Panc1 (cell line): ENCODE measurements at regions not wholly inside any gene's neighbourhood (a gene's known extent, or its start where the extent isn't known, plus 50 kb on each side); places are given as distances from the start of the nearest gene placed in this dataset.

ENCODE experiments used
- ATAC-seq: fragments of 200-7000 bp; cut with Tn5 transposase; 2 replicates; pipeline ENCODE4 v1.9.1; 2020; ENCODE audit warnings: mild to moderate bottlenecking, moderate library complexity
- BruUV-seq: library from RNA; stranded (reverse); fragments of 400-500 nt; replicated peaks from 2 replicates; lab custom pipeline; 2021; lab: Mats Ljungman, UMichigan
- CTCF ChIA-PET: fragments of 300-600 bp; sonication (Branson Sonifier 250); formaldehyde crosslinking; loops from one replicate; lab custom pipeline; 2022; ENCODE audit warnings: antibody characterized with exemption; lab: Charles Lee
- POLR2A ChIA-PET: fragments of 300-600 bp; sonication (Branson Sonifier 250); formaldehyde crosslinking; loops from one replicate; lab custom pipeline; 2022; ENCODE audit warnings: antibody characterized with exemption; lab: Charles Lee
- DNase-seq: peaks from one replicate; pipeline ENCODE4 v3.0.0-alpha.2; 2010; ENCODE audit warnings: low read depth, low spot score
- H3K27ac ChIP-seq: 2 replicates; pipeline ENCODE4 v1.5.1; 2011; ENCODE audit warnings: mild to moderate bottlenecking, low read length, inconsistent platforms
- H3K27me3 ChIP-seq: fragments of 200-500 bp; sonication (Bioruptor generic); 2 replicates; pipeline ENCODE4 v1.6.0; 2014; ENCODE audit warnings: low read length, inconsistent platforms; ENCODE audit not compliant: control insufficient read depth, insufficient read depth
- H3K36me3 ChIP-seq: fragments of 200-500 bp; sonication (Bioruptor generic); 2 replicates; pipeline ENCODE4 v1.5.1; 2014; ENCODE audit warnings: inconsistent platforms, mild to moderate bottlenecking, low read length, moderate library complexity; ENCODE audit not compliant: control insufficient read depth, insufficient read depth
- H3K4me1 ChIP-seq: 2 replicates; pipeline ENCODE4 v1.5.1; 2011; ENCODE audit warnings: inconsistent platforms, mild to moderate bottlenecking, low read length, moderate library complexity; ENCODE audit not compliant: control insufficient read depth, insufficient read depth
- H3K4me3 ChIP-seq, 2 experiments: 2 replicates each; pipeline ENCODE4 v1.5.1; 2011 to 2012; ENCODE audit warnings: low read depth in 2 of 2, low read length in 2 of 2, mild to moderate bottlenecking in 2 of 2, inconsistent platforms in 1 of 2, moderate library complexity in 1 of 2
- H3K9me3 ChIP-seq: fragments of 200-500 bp; sonication (Bioruptor generic); 2 replicates; pipeline ENCODE4 v1.5.1; 2014; ENCODE audit warnings: low read depth, mild to moderate bottlenecking, inconsistent platforms, low read length, moderate library complexity; ENCODE audit not compliant: control insufficient read depth, insufficient read depth
- POLR2AphosphoS5 ChIP-seq: IDR thresholded peaks from 2 replicates; pipeline ENCODE4 v1.6.1; 2012; ENCODE audit warnings: mild to moderate bottlenecking, low read depth, low read length, moderate library complexity
- SIN3A ChIP-seq: IDR thresholded peaks from 2 replicates; pipeline ENCODE4 v1.6.1; 2012; ENCODE audit warnings: low read depth, mild to moderate bottlenecking, low read length, moderate library complexity, borderline replicate concordance; ENCODE audit not compliant: insufficient read depth
- TCF7L2 ChIP-seq: IDR thresholded peaks from 2 replicates; pipeline ENCODE4 v1.6.1; 2011; ENCODE audit warnings: mild to moderate bottlenecking, low read depth, low read length, inconsistent platforms
- in situ Hi-C: cut with HindIII; loops from 2 replicates; pipeline ENCODE4 v1.10.0; 2016; ENCODE audit warnings: low sequenced_read_pairs, low pct_unique_long_range_greater_than_20kb
- intact Hi-C: fragments of 100-400 bp; cut with micrococcal nuclease; formaldehyde crosslinking; loops from one replicate; pipeline ENCODE4 v1.10.0; 2022; ENCODE audit not compliant: unreplicated experiment
- TF ChIP-seq, protein P1 (sequence below), 2 experiments: IDR thresholded peaks; 2 replicates each; pipeline ENCODE4 v1.6.1; 2011 to 2012; ENCODE audit warnings: low read depth in 2 of 2, control low read depth in 1 of 2, low read length in 1 of 2, mild to moderate bottlenecking in 1 of 2, moderate library complexity in 1 of 2; ENCODE audit not compliant: insufficient read depth in 1 of 2
- TF ChIP-seq, protein P2 (sequence below): fragments of 450-650 bp; IDR thresholded peaks from 2 replicates; pipeline ENCODE4 v1.5.1; 2017; ENCODE audit warnings: mild to moderate bottlenecking

DNA sequence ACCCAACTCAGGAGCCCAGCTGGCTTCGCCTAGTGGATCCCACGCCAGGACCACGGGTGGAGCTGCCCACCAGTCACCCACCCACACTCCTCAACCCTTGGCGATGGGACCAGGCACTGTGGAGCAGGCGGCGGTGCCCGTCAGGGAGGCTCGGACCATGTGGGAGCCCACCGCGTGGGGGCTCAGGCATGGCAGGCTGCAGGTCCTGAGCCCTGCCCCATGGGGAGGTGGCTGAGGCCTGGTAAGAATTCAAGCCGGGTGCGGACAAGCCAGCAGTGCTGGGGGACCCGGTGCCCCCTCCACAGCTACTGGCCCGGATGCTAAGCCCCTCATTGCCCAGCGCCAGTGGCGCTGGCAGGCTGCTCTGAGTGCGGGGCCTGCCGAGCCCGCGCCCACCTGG lies 123.1 kb upstream of the LGSN start:
- ChIA-PET CTCF (no interaction called here), POLR2A (no interaction called here)
- Histone ChIP-seq H3K36me3 (no peaks in the 10 kb centered on the region), H3K4me3 (no peak overlapping the region), H3K9me3 (no peaks in the 10 kb centered on the region), H3K4me1 (no peaks in the 10 kb centered on the region), H3K27ac (no peak overlapping the region), H3K27me3 (no peaks in the 10 kb centered on the region)
- in situ Hi-C loops (no loop called here), intact Hi-C loops (no loop called here)
- no TSS peak for BruUV-seq
- TF ChIP-seq, protein P1, sequence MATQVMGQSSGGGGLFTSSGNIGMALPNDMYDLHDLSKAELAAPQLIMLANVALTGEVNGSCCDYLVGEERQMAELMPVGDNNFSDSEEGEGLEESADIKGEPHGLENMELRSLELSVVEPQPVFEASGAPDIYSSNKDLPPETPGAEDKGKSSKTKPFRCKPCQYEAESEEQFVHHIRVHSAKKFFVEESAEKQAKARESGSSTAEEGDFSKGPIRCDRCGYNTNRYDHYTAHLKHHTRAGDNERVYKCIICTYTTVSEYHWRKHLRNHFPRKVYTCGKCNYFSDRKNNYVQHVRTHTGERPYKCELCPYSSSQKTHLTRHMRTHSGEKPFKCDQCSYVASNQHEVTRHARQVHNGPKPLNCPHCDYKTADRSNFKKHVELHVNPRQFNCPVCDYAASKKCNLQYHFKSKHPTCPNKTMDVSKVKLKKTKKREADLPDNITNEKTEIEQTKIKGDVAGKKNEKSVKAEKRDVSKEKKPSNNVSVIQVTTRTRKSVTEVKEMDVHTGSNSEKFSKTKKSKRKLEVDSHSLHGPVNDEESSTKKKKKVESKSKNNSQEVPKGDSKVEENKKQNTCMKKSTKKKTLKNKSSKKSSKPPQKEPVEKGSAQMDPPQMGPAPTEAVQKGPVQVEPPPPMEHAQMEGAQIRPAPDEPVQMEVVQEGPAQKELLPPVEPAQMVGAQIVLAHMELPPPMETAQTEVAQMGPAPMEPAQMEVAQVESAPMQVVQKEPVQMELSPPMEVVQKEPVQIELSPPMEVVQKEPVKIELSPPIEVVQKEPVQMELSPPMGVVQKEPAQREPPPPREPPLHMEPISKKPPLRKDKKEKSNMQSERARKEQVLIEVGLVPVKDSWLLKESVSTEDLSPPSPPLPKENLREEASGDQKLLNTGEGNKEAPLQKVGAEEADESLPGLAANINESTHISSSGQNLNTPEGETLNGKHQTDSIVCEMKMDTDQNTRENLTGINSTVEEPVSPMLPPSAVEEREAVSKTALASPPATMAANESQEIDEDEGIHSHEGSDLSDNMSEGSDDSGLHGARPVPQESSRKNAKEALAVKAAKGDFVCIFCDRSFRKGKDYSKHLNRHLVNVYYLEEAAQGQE (IDR thresholded peaks at IDR 0.05; ENCODE audit: insufficient read depth in 1 of 2, low read depth in 2 of 2, low read length in 1 of 2): no peak
- ATAC-seq (no peak), DNase-seq (no peak)

DNA sequence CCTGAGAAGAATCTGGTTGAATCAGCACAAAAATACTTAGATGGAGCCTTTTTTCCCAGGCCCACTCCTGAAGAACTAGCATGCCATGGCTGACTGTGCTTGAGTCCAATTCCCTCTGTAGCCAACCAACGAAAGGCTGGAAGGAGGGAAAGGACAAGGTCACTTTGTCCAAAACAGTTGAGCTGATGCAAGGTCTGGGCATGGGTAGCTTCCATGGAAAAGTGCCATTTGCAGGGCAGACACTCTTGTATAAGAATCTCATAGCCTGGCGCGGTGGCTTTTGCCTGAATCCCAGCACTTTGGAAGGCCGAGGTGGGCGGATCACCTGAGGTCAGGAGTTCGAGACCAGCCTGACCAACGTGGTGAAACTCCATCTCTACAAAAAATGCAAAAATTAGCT lies 125.0 kb upstream of the LGSN start:
- intact Hi-C loops (no loop called here), in situ Hi-C loops (no loop called here)
- no peaks in the 10 kb centered on the region for H3K36me3 ChIP-seq
- DNase-seq: no peak
- no peaks in the 10 kb centered on the region for H3K9me3 ChIP-seq
- H3K4me1 ChIP-seq: no peaks in the 10 kb centered on the region
- BruUV-seq: no TSS peak
- no peak overlapping the region for H3K4me3 ChIP-seq
- no peak overlapping the region for H3K27ac ChIP-seq
- ChIA-PET POLR2A (no interaction called here), CTCF (no interaction called here)
- no peak for ATAC-seq
- no peak for TF ChIP-seq SIN3A
- no peak for TF ChIP-seq TCF7L2
- TF ChIP-seq, protein P1 (IDR thresholded peaks at IDR 0.05; ENCODE audit: insufficient read depth in 1 of 2, low read depth in 2 of 2, low read length in 1 of 2): no peak
- TF ChIP-seq POLR2AphosphoS5: no peak
- TF ChIP-seq, protein P2, sequence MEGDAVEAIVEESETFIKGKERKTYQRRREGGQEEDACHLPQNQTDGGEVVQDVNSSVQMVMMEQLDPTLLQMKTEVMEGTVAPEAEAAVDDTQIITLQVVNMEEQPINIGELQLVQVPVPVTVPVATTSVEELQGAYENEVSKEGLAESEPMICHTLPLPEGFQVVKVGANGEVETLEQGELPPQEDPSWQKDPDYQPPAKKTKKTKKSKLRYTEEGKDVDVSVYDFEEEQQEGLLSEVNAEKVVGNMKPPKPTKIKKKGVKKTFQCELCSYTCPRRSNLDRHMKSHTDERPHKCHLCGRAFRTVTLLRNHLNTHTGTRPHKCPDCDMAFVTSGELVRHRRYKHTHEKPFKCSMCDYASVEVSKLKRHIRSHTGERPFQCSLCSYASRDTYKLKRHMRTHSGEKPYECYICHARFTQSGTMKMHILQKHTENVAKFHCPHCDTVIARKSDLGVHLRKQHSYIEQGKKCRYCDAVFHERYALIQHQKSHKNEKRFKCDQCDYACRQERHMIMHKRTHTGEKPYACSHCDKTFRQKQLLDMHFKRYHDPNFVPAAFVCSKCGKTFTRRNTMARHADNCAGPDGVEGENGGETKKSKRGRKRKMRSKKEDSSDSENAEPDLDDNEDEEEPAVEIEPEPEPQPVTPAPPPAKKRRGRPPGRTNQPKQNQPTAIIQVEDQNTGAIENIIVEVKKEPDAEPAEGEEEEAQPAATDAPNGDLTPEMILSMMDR: no peak
- no peaks in the 10 kb centered on the region for H3K27me3 ChIP-seq
